DMS114 treated with DMSO at 0.1 percent for 48 hours (cell line): ENCODE measurements at regions not wholly inside any gene's neighbourhood (a gene's known extent, or its start where the extent isn't known, plus 50 kb on each side); places are given as distances from the start of the nearest gene placed in this dataset.

Experiments used
- DNase-seq: peaks from one replicate; lab custom pipeline; 2025; ENCODE audit not compliant: unreplicated experiment; lab: John Stamatoyannopoulos, UW

DNA sequence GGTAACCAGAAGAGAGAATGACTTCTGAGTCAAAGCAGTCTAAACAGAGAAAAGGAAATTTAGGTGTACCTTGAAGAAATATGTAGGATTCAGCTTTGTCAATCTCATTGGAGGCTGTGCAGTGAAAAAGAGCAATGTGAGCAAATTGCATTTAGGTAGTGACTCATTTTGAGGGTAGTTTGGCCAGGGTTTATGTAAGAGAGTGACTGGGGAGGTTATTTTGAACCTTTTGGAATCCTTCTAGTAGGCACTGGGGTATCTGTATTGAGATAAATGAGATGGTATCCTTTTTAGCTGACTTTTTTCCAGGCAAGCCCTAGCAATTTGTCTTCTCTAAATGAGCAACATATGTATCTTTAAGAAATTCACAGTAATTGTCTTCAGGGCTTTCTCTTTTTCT is 95.9 kb downstream of the DISP1 start:
- DNase-seq: no peak

- DNase-seq: no peak
Measured at GRCh38 chr1:222911866-222912265, 97.0 kb downstream of the DISP1 start.

GRCh38 chr1:222912730-222913129 is 97.9 kb downstream of the DISP1 start:
- DNase-seq: no peak

GRCh38 chr1:222914861-222915632 is 100.2 kb downstream of the DISP1 start:
- no peak for DNase-seq

DNA sequence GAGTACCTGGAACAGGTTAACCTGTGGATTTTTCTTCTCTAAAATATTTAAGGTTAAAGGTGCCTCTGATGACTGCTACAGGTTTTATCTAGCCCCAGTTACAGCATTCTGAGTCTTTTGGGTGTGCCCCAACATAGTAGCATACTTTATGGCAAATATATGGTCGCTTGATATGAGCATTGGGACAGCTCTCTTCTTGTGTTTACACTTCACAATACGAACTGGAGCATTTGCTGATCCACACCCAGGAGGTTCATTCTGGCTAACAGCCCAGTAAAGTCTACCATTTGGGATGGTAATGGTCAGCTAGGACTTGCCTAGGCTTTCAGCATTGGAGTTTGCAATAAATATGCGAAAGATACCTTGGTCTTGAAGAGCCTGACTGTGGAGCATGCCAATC is 101.3 kb downstream of the DISP1 start:
- no peak for DNase-seq

DNA sequence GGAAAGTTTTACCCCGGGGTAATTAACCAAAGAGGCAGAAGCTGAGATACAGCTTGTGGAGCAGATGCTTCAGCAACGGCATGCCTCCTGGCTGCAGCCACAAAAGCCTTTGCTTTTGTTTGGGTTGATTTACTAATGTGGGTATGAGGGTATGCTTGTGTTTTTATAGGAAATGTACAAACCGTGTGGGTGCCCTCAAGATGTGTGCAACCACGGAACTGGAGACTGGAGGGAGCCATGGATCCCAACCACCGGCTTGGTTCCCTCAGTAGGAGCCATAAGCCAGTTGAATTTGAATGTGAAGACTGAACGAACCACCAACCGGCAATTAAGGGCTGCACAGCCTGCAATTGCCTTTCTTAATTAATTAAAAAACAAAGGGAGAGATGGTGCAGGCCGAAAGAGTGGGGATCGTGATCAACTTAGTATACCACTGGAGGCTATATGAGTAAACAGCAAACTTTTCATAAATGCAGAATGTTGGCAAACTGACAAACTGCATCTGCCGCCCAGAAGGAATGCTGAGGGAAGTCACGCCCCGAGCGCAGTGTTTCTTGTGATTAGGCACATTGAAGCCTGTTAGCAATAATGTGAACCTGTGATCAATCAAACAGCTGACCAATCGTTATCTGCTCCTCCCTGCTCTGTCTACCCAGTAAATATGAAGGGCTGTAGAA is 104.1 kb downstream of the DISP1 start:
- DNase-seq: no peak

DNA sequence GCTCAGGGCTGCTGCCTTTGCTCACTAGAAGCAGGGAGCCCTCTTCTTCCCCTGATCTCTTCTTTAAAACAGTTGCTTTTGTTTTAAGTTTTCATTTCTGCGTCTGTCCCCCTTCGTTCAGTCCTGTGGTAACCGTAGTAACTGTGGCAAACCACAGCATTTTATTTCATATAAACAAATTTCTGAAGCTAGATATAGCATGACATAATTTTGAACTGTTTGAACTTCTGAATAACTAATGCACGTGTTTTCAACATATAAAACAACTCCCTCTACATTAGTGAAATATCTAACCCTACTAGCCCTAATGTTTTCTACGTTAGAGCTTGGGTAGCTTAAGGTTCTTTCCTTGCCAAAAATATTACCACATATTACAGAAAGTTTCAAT is 104.6 kb downstream of the DISP1 start:
- DNase-seq: no peak

DNA sequence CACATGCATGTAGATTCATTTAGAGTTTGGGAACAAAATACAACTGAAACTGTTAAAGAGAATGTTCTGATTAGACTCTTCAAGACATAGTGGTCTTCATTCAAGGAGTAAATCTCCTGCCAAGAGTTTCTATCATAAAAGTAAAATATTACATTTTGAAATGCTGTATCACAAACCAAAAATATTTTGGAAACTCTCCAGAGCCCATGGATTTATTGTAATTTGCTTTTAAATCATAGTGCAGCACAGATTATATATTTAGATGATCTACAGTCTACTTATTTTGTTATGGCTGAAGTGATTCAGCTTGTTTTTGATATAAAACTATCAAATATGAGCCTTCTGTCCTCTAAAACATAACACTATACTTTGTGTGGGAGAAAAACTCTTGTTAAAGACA is 105.3 kb downstream of the DISP1 start:
- no peak for DNase-seq

DNA sequence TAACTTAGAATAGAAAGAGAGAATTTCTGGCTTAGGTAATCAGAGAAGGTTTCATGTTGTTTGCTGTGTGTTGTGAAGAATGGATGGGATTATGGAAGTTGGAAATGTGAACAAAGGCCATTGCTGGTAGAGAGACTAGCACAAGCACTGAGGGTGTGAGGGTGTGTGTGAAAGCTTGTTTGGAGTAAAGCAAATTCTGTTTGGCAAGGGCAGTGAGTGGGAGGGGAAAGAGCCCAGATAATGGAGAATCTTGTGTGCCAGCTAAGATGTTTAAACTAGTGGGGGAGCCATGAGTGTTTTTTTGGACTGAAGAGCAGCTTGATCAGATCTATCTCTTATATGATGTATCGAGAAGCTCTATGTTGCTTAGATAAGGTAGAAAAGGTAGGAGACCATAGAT is 107.1 kb downstream of the DISP1 start:
- no peak for DNase-seq

- DNase-seq: no peak
Measured at GRCh38 chr1:222923506-222923905, 108.7 kb downstream of the DISP1 start.

DNA sequence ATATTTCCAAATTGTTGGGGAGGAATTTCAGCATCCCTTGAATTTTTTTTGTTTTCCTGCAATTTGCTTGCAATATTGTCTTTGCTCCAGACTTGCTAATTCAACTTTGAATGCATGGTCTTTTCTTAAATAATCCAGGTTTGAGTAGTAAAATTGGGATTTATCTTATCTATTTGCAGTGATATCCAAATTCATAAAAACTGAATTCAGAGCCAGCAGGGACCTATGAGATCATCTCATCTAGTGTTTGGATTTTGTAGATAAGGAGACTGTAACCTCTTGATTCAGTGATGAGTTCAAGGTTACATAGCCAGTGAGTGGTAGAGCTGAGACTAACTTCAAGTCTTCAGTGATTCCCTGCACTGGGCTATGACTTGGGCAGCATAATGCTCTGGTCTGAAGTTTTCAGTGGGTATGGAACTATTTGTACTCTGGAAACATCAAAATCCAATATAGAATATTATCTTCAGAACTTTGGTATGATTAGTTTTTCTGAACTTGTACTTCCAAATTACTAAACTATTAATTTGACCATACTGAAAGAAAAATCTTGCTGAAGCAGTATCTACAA is 109.4 kb downstream of the DISP1 start:
- DNase-seq: no peak

GRCh38 chr1:222926566-222926965 is 111.7 kb downstream of the DISP1 start:
- no peak for DNase-seq

DNA sequence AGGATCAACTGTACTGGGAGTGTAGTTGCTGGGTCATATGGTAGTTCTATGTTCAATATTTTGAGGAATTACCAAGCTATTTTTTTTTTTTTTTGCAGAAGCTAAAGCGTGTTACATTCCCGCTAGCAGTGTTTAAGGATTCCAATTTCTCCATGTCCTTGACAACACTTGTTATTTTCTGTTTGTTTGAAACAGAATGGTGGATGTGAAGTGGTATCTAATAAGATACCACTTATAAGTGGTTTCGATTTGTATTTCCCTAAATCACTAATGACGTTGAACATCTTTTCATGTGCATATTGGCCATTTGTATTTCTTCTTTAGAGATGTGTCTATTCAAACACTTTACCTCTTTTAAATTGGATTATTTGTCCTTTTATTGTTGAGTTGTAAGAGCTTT is 112.2 kb downstream of the DISP1 start:
- DNase-seq: no peak

DNA sequence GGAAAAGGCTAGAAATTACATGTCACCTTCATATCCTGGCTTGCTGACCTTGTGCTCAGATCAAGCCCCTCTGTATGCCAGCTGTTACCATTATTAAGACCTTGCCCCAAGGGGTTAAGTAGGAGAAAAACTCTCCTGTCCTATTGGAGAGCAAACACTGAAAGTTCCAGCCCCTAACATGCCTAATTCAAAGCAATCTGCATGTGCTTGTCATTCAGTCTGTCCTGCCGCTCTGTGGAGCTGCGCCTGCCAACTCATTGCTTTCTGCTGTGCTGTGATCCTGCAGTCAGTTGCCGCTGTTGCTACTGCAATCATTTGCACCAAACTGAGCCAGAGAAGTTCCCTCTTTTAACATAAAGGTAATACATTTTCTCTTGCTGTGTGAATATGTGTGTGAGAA is 113.4 kb downstream of the DISP1 start:
- peak; percentile 34 for DNase-seq

- DNase-seq: no peak
Measured at GRCh38 chr1:222930070-222930469, 115.2 kb downstream of the DISP1 start.

DNA sequence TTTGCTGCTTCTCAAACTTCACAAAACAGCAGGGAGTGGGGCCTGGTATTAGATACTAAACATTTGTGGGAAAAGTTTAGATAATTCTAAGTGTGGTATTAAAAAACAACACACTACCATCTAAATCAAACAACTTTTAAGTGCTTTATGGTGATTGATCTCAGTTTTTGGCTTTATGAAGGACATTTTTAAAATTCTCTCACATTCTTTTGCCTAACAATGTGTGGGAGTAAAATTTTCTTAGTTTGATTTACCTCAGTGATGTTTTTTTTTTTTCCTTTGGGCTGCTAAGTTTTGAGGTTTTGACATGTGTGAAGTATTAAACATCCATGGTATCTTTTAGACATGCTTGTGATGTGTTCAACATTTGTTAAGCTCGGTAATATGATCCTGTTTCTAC is 116.2 kb downstream of the DISP1 start:
- no peak for DNase-seq

GRCh38 chr1:222933273-222933672 is 118.4 kb downstream of the DISP1 start:
- DNase-seq: no peak

GRCh38 chr1:222935239-222935900 is 120.5 kb downstream of the DISP1 start:
- DNase-seq: no peak

GRCh38 chr1:222936042-222936441 is 121.2 kb downstream of the DISP1 start:
- DNase-seq: no peak

DNA sequence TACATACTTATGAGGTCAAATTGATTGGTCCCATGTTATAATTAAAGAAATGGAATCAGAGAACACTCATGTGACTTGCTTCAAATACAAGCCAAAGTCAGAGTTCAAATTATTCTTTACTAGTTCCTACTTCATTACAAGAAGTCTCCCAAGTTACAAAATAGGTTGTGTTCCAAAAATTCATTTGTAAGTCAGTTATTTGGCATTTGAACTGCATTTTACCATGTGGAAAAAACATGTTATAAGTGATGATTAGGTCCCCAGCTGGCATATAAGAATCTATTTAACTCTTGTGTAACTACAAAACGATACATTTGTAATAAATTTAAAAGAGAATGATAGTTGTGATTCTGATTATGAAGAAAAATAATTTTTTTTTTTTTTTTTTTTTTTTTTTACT is 124.1 kb downstream of the DISP1 start:
- no peak for DNase-seq

DNA sequence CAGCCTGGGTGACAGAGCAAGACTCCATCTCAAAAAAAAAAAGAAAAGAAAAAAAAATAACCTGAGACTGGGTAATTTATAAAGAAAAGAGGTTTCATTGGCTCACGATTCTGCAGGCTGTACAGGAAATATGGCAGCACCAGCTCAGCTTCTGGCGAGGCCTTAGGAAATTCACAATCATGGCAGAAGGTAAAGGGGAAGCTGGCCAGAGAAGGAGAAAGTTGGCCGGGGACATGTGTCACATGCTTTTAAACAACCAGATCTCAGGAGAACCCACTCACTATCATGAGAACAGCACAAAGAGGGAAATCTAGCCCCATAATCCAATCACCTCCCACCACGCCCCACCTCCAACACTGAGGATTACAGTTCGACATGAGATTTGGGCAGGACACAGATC is 125.3 kb downstream of the DISP1 start:
- no peak for DNase-seq

DNA sequence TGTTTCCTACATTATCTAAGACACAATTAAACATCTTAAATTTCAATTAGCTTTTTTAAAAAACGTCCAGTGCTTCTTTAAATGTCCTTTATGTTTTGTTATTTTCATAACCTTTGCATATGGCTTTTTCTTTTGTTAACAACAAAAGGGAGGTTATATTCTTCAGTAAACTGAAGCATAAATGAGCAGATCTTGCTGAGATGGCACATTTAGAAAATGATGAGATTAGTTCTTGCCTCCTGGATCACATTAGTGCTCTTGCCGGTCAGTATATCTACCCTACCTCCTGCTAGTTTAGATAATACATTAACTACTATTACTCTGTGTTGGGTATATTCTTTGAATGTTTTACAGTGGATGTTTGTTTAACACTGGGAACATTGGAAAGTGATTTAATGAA is 126.1 kb downstream of the DISP1 start:
- DNase-seq: no peak
